GM21737 (cell line): ENCODE measurements at regions not wholly inside any gene's neighbourhood (a gene's known extent, or its start where the extent isn't known, plus 50 kb on each side); places are given as distances from the start of the nearest gene placed in this dataset.

ENCODE experiments used
- ATAC-seq: cut with Tn5 transposase; IDR thresholded peaks from one replicate; pipeline ENCODE4 v1.9.1; 2021; ENCODE audit warnings: mild to moderate bottlenecking, moderate library complexity; ENCODE audit not compliant: unreplicated experiment

DNA sequence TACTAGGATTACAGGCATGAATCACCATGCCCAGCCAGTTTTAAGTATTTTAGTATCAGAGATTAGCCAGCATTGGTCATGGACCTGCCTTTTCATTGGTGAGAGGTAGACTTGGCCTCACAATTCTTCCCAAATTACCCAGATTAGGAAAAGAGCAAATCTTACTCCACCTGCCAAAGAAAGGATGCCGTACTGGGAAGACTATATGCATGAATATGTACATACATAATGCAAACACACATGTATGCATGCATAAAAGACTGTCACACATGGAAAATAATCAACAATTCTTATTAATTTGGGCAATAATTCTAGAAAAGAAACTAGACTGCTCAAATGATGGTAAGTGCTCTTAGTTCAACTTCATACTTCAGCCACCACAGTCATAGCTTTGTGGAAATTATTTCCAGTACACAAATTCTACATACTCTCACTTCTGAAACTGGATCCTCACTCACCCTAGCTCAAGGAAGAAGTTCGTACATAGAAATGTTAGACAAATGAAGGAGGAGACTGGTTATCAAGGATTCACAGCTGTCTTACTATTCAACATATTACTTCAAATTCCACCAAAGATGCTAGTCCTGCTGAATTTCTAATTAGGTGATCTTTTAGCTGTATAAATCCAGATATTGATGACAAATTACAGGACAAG, 73.7 kb downstream of the MINAR2 start:
- no peak for ATAC-seq

DNA sequence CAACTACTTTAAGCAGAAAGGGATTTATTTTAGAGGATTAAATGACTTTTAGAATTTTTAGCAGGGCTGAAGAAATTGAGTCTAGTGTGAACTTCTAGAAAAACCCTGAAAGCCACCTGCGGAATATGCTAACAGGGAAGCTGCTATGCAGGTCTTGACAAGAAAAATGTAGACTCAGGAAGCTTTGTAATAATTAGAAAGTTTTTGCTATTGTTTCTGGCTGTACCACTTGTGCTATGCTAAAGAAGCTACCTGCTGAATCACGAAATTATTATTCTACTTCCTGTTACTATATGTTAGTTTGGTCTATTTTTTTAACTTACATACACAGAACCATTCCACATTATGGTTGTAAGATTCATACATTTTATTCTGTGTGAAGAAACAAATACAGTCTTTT, 74.0 kb upstream of the CHSY3 start:
- ATAC-seq: no peak

DNA sequence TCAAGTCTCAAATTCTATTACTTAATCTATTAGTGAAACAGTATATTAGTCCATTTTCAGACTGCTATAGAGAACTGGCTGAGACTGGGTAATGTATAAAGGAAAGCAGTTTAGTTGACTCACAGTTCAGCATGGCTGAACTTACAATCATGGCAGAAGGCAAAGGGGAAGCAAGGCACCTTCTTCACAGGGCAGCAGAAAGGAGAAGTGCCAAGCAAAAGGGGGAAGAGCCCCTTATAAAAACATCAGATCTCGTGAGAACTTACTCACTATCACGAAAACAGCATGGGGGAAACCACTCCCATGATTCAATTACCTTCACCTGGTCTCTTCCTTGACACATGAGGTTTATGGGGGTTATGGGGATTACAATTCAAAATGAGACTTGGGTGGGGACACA, 67.9 kb upstream of the CHSY3 start:
- no peak for ATAC-seq

DNA sequence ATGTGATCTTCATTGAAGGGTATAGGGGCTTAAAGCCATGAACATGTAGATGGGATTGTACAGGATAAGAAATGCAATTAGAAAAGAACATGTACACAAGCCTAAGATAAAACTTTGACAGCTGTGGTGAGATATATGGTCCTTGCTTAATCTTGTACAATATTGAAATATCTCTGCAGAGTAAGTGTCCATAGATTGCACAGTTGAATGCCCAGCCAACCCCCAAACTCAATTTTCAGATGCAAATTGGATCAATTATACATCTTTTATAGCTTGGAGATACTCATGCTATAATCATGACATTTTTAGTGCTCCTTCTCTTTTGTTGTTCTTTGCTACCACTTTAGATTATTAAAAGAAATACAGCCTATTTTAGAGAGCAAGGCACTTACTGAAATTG, 59.5 kb upstream of the CHSY3 start:
- no peak for ATAC-seq

DNA sequence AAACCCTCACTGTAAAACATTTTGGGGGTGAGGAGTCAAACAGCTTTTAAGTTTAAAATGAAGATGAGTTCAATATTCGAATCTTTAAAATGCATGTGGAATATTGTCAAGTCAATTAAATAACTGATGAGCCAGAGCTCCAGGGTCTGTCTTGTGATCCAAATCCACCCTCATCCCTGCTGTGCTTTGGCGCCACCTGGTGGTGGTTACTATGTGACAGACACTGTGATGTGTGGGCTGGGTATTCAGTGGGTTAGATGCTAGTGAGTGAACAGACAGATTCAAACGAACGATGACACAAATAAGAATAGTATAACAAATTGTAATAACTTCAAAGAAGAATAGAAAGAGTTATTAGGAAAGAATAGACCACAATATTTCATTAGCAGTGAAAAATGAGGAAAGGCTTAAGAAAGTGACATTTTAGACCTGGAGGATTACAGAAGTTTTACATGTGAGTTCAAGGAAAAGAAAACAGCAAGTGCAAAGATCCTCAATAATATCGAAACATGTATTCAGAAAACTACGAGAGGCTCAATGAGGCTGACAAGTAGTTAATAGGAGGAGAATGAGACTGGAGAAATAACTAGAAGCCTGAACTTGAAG, 51.4 kb upstream of the CHSY3 start:
- peak; percentile 96 for ATAC-seq

DNA sequence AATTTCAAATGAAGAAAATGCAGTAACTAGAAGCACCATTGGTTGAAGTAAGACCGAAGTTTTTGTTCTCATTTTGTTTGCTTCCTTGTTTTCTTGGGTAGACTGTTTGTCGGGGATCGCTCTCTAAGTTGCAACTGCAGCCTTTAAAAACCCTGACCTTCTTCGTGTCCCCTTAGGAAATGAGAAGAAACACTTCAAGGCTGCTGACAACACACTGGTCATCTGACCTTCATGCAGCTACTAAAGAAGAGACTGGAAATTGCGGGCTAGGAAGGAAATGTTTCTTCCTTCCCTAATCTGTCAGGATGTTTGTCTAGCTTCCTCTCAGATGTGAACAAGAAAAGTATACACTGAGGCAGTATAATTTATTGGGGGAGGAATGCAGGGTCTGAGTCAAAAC, 50.7 kb upstream of the CHSY3 start:
- ATAC-seq: no peak
